ENCODE measurements at regions not wholly inside any gene's neighbourhood (a gene's known extent, or its start where the extent isn't known, plus 50 kb on each side); places are given as distances from the start of the nearest gene placed in this dataset.

- TF ChIP-seq CTCF (IDR thresholded peaks at IDR 0.05; ENCODE audit: low read depth, low read length): no peak
- TF ChIP-seq EZH2phosphoT487 (IDR thresholded peaks at IDR 0.05; ENCODE audit: low read depth): no peak
Observed at GRCh38 chr14:66001356-66001755, 484.8 kb upstream of the CCDC196 start.
